NCI-H446 (cell line): ENCODE measurements at regions not wholly inside any gene's neighbourhood (a gene's known extent, or its start where the extent isn't known, plus 50 kb on each side); places are given as distances from the start of the nearest gene placed in this dataset.

ENCODE experiments used
- DNase-seq, 2 experiments: peaks; one replicate each; lab custom pipeline; 2025; lab: John Stamatoyannopoulos, UW

DNA sequence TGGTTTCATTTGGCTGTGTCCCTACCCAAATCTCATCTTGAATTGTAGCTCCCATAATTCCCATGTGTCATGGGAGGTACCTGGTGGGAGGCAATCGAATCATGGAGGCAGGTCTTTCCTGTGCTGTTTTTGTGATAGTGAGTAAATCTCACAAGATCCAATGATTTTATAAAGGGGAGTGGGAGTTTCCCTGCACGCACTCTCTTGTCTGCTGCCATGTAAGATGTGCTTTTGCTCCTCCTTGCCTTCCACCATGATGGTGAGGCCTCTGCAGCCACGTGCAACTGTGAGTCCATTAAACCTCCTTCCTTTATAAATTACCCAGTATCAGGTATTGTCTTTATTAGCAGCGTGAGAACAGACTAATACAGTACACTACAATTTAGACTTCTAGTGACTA lies 67.5 kb upstream of the LINC01488 start:
- no peak for DNase-seq

DNA sequence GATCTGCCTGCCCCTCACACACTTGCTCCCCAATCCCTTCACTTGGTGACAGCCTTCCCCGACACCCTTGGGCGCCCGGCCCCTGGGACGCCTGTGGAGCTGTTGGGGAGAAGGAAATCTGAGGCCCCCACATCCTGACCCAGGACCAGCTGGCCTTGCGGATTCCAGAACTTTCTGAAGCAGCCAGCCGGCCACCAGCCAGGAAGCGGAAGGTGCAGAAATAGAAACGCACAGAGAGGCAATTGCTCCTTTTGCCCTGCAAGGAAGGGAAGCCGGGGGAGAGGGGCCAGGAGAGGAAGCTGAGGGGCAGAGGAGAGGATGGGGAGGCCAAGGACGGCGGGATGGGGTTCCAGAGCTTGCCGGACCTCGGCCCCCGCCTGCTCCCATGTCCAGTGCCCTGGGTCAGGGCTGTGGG lies 66.7 kb upstream of the LINC01488 start:
- DNase-seq, result no peak

DNA sequence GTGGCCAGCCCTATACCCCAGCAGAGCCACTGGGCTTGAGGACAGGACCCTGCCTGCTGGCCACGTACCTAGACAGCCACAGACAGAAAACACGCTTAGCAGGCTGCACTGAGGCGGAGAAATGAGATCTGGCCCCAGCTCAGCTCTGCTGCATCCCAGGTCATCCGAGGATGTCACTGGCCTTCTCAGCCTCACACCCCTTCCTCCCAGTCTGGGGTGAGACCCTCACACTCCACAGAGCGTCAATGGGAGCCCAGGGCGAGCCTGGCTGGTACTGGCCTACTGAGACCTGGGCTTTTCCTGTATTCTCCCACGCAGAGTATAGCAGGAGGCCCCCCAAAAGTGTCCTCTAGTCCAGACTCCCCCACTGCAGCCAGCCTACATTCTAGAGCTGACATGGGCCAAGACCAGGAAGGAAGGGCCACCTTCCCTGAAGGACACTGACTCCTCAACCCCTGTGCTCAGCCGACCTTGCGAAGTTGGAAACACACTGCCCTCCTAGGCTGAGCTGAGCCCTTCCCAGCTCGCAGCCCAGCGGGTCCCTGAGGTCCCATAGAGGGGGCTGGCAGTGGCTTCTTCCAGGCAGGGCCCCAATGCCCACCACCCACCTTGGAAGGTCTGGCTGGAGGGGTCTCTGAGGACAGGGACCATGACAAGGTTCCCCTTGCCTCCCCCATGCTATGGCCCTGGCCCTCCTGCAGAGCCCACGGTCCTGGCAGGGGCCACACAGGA lies 65.9 kb upstream of the LINC01488 start:
- DNase-seq, result no peak

DNA sequence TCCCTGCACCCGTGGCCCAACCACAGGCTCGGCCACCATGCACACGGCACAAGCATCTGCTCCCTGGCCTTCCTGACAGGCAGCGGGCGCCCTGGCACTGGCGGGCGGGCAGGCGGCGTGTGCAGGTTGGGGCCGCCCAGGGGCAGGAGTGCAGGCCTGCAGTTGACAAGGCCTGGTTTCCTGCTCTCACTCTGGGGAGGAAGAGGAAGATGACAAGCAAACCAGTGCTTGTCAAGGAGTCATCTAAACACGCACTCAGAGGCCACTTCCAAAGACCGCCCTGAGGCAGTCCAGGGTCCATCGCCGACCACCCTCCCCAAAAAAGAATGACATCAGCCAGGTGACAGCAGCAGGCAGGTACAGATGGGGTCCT lies 65.3 kb upstream of the LINC01488 start:
- no peak for DNase-seq

DNA sequence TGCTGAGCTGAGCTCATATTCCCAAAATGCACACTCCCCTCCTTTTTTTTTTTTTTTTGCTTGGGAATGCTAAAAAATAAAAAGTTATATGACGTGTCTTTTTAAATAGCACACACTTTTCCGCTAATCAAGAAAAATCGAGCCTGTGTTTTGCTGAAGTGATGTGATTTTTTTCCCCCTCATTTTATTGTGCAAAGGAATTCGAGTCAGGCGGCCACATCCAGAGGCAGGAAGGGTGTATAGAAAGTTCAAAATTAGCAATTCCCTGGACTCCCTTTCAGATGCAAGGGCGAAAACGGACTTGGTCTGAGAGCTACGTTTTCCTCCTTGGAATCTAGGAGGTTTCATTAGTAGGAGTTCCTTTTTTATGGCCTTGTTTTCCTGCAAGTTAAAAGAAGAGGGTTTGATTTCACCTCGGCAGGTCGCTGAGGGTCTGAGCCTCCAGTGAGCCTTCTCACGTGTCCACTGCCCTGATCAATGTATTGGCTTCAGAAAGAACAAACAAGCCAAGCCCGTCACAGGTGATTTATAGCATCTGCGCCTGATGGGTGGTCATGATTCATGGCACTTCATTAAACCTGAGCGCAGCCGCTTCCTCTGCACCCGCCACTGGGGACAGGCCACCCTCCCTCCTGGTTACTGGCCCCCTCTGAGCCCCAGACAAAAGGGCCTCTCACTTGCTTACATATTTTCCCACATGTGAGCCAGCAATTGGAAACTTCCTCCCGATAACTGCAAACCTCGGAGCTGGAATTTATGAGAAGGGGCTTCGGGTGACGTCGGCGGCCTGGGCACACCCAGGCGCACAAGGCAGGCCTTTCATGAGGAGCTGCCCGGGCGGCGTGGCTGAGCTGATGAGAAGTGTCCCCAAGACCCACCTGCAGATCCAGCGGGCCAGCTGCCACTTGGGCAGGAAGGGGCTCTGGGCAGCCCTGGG lies 64.4 kb upstream of the LINC01488 start:
- DNase-seq, result no peak

DNA sequence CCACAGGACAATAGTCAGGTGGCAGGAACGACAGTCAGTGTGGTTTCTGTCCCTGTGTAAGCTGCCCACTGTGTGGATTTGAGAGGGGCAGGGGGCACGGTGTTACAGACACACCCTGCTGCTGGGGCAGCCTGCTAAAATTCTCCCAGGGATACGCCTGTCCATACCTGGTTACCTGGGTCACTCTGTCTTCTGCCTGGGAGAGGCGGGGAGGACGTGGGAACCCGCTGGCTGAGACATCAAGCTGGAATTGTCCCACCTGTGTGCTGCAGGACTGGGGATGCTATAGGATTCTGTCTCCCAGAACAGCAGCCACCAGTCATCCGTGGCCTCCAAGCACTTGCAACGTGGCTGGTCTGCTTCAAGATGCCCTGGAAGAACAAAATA lies 63.8 kb upstream of the LINC01488 start:
- no peak for DNase-seq

DNA sequence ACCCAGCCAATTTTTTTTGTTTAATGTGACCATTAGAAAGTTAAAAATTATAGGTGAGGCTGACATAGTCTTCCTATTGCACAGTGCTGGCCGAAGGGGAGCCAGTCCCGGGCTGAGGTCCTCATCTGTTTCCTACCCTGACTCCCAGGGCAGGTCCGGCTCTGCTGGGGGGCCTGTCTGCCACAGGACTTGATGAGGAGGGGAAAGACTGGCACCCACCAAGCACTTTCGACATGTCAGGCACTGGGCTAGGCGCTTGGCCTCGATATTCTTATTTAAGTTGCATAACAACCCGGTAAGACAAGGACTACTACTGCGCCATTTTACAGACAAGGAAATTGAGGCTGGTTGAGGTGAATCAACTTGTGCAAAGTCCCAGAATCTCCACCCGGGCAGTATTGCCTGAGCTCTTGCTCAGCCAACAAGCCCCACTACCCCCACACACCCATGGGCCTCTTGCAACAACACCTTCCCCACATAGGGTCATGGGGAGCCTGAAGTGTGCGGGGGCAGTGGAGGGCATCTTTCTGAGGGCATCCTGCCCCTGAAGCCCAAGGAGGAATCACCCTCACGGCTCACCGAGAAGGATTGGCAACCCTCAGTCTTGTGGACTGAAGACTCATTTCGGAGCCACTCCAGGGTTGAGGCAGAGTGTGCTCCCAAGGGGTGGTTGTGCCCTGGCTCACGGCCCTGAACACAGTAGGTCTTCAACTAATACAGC lies 62.7 kb upstream of the LINC01488 start:
- DNase-seq, result no peak

DNA sequence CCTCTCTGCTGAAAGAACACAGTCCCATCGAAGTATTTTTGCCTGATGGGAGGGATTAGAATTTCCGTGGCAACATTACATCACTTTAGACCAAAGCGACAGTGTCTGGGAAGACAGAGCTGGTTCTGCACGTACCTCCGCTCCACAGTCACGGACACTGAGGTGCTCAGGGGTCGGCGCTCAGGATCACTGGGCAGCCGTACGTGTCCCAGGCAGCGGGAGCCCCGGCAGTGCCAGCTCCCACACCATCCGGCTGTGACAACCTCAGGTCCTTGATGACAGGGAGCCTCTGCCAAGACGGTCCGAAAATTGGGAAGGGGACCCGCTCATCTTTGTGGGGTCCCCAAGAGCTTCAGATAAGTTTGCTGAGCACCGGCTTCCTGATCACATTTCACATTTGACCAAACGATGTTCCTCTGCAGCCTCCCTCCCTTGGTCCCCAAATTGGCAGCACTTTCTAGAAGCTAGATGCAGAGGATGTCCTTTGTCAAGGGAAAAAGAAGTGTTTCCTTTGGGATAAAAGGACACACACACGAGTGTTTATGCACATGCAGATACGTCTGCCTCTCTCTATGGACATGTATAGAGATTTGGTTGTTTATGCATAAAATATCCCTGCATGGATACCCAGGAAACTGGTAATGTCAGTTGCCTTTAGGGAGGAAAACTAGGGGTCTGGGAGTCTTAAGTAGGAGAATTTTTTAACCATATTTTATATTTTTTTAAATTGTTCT lies 61.6 kb upstream of the LINC01488 start:
- DNase-seq, result no peak

DNA sequence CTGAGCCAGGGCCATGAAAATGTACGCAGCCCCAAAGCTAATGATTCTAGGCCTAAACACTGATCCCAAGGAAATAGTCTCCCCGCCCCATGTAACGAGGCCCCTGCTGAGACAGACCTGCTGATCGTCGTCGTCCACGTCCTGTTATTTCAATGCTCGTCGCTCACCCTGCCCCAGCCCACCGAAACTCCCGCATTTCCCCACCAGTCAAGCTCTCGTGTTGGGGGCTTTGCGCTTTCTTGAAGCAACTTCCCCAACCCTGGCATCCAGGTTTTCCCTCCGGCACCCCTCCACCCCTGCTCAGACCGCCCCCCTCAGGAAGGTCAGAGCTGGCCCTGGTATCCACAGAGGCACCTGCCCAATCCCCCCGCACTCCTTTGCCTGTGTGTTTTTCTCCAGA lies 58.8 kb upstream of the LINC01488 start:
- no peak for DNase-seq

DNA sequence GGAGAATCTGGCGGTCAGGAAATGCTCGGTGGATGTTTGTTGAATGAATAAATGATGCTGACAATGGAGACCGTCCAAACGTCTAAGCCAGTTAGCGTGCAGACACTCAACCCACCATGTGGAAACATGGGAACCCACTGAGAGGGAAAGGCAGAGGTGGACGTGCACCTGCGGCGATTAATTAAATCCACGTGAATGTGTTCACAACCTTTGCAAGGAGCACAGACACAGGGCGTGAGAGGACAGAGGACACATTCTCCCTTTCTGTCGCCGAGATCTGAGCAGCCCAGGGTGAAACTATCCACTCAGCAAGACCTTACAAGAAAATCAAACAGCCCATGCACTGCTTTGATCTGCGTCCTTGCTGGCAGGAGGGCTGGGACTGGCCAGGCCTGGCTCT lies 58.3 kb upstream of the LINC01488 start:
- no peak for DNase-seq

DNA sequence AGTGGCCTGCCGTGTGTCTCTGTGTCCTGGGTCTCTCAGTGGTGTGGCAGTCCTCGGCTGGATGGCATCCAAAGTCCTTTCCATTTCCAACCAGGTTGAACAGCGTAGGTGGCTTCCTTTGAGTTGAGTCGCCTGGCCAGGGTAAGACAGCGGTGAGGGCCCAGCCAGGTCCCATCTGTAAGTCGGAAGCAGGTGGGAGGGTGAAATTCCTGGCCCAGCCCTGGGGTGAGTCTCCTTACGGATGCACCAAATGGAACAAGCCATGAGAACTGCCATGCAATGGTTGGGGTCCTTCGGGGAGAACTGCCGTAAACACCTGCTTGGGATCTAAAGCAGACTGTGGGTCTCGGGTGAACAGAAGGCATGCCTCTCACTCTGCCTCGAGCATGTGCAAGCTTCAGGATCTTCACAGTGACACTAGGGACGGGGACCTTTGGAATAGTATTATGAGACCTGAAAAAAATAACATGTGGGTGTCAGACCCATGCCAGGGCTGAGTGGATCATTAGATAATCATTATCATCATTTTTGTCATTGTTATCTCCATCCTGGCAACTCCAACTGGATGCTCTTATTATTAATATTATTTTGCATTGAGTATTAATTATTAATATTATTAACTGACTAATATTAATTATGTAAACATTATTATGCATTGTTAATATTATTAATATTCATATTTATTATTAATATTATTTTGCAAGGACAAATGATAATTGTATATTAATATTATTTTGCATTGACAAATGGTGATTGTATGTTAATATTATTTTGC lies 57.7 kb upstream of the LINC01488 start:
- DNase-seq, result no peak

DNA sequence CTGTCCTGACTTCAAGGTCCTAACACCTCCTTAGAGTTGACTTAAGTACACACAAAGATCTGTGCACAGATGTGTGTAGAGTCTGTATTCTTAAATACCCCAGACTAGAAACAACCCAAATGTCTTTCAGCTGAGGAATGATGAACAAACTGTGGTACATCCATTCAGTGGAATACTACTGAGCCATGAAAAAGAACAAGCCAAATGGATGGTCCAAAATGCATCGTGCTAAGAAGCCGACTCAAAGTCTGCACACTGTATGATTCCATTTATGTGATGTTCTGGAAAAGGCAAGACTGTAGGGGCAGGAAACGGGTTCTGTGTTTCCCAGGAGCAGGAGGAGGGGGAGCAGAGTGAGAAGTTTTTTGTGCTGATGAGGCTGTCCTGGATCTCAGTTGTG lies 56.7 kb upstream of the LINC01488 start:
- no peak for DNase-seq

DNA sequence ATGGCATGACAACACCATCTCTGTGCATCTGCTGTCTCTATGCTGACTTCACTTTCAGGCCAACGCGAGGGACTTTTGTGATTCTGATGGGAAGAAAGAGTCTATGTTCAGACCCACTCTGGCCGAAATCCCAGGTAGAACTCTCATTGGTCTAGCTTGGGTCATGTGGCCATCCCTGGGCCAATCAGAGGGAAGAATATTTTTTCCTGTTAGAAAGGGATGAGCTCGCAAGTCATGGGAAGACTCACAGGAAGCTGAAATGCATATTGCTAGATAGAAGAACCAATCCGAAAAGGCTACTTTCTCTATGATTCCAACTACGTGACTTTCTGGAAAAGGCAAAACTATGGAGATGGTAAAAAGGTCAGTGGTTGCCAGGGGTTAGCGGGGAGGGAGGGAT lies 56.0 kb upstream of the LINC01488 start:
- no peak for DNase-seq

DNA sequence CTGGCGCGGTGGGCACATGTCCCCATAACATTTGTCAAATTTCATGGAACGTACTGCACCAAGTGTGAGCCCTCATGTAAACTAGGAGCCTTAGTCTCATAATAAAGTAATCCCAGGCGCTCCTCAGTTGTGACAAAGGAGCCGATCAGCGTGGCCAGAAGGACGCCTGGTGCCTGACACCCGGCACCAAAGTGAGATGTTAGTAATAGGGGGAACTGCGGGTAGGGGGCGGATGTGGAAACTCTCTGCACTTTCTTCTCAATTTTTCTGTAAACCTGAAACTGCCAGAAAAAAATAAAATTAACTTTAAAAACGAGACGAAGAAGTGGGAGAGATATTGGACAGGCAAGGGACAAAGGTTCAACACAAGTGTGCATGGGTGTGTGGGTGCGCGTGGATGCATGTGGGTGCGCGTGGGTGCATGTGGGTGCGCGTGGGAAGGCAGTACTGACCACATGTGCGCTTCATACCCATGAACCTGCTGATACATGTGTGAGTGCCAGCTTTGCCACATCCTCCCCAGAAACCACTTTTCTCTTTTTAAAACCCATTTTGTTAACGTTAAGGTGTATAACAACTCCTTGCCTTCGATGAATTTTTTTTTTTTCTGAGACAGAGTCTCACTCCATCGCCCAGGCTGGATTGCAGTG lies 55.4 kb upstream of the LINC01488 start:
- DNase-seq, result no peak

DNA sequence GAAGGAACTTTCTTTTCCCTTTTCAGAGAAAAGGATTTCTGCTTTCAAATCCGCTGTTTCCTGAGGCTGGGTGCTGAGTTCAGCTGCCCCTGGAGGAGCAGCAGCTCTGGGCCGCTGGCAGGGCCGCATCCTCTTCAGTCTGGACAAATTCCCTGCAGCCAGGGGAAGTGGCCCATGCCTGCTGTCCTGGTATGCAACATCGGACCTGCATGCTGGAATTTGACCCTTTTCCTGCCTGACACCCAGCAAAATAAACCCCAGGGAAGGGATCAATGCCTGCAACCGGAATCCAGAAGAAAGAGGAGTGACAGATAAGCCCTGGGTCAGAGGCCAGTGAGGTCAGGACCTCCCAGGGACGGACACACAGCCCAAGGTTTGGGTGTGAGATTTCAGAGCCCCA lies 54.1 kb upstream of the LINC01488 start:
- DNase-seq, result no peak

DNA sequence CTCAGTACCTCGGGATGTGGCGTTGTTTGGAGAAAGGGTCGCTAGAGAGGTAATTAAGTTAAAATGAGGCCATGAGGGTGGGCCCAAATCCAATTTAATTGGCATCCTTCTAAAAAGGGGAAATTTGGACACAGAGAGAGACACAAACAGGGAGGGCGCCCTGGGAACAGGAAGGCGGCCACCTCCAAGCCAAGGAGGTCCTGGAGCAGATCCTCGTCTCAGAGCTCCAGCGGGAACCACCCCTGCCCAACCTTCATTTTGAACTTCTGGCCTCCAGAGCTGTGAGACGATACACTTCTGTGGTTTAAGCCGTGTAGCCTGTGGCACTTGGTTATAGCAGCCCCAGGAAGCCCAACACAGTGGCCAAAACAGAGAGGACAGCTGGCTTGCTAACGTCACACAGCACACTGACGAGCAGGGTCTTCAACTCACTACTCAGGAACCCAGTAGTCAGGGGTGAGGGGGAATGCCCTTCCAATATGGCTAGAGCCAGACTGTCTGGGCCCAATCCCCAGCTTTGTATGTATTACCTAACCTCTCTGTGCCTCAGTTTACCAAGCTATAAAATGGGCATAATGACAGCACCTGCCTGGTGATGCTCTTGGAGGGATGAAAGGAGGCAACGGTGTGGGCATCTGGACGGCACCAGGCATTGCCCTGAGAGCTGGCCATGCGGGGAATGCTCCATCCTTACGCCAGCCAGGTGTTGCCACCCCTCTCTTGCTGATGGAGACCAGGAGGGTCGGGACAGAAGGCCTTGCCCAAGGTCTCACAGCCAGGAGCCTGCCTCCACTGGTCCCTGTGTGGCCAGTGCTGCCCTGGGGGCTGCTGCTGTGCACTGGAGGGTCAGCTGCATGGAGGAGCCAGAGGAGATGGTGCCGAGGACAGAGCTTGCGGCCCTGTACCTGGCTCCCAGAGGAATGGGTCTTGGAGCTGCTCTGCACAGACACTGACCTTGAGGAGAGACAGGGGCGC lies 53.3 kb upstream of the LINC01488 start:
- no peak for DNase-seq

DNA sequence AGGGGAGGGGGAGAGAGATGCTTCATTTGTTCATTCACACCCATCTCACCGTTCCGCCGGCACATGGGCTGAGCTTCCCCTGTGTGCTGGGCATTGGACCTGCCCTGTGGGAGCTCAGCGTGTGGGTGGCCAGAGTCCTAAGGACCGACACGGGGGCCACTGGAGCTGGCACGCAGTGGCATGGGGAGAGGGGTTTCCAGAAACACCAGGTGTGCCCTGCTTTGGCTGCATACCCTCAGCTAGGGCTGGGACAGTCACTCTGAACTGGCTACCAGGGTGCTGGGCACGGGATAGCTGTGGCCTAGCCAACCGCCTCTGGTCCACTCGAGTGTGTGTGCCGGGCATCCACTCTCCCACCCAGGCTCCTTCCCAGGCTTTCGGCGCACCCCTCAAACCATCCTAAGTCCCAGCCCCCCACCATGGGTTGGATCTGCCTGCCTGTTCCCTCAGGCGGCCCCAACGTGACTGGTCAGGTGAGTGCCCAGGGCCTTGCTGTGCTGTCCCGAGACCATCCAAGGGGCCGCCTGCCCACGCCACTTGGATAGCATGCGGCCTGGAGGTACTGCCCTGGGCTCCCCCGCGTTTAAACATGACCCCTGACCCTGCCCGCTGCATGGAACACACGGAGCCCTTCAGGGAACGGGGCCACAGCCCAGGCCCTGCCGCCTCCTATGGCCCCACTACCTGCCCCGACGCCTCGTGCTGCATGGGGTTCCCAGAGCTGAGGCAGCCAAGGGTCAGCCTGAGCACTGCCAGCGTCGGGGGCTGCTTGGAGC lies 51.6 kb upstream of the LINC01488 start:
- no peak for DNase-seq

DNA sequence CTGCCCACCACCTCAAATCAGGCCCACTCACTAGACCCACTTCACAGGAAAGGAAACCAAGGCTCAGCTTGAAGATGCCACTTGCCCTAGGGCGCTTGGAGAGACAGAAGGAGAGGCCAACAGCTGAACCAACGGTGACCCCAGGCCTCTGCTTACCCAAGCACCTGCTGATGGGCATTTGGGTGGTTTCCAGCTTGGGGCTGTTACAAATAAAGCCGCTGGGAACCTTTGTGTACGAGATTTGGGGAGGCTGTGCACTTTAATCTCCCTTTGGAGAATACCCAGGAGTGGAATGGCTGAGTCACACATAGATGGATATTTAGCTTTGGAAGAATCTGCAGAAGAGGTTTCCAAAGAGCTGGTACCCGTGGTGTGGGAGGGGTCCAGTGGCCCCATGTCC lies 50.9 kb upstream of the LINC01488 start:
- DNase-seq, result no peak

DNA sequence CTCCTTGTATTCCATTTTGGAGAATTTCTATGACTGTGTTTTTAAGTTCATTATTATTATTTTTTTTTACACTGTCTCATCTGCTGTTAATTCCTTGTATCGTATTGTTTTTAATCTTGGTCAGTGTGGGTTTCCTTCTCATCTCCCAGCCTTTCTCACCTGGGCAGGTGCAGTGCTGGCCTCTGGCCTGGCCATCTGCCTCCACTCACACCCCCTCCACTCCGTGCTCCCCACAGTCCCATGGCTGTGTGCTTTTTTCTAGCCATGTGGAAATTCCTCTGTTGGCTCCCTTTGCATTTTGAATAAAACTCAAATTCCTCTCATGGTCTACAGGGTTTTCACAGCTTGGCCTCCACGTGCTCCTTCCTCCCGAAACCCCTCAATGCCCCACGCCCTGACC lies 50.3 kb upstream of the LINC01488 start:
- no peak for DNase-seq
